GDM1 (cell line): ENCODE measurements at regions not wholly inside any gene's neighbourhood (a gene's known extent, or its start where the extent isn't known, plus 50 kb on each side); places are given as distances from the start of the nearest gene placed in this dataset.
A peak's percentile ranks its signal among the peaks of the same experiment; 100 is the strongest.

Experiments used
- DNase-seq: peaks from one replicate; lab custom pipeline; 2025; lab: John Stamatoyannopoulos, UW

DNA sequence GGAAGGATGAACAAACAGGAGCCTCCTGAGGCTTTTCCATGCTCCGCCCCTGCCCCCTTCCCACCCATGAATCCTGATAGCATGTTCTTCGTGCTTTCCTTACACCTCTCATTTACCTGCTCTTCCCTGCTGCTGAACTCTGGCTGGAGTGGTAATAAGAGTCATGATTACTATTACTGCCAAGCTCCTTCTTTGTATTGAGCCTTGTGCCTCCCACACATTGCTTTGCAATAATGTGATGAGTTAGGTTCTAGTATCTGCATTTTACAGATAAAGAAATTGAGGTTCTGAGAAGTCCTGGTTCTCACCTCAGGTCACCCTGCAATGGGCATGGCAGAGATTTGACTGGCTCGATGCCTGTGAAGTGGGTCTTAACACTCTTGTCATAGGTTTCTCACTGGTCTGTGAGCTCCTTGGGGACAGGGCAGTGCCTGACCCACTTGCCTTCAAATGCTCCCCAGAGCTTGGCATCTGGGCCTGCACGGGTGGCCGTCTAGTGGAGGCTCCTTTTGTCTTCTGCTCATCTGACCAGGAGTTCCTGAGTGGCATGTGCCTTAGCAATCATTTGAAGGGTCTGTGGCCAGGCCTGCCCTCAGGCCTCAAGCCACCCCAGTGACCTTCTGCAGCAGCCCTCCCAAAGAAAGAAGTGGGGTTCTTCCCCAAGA lies 309.2 kb upstream of the ZMIZ1 start:
- DNase-seq, result no peak

DNA sequence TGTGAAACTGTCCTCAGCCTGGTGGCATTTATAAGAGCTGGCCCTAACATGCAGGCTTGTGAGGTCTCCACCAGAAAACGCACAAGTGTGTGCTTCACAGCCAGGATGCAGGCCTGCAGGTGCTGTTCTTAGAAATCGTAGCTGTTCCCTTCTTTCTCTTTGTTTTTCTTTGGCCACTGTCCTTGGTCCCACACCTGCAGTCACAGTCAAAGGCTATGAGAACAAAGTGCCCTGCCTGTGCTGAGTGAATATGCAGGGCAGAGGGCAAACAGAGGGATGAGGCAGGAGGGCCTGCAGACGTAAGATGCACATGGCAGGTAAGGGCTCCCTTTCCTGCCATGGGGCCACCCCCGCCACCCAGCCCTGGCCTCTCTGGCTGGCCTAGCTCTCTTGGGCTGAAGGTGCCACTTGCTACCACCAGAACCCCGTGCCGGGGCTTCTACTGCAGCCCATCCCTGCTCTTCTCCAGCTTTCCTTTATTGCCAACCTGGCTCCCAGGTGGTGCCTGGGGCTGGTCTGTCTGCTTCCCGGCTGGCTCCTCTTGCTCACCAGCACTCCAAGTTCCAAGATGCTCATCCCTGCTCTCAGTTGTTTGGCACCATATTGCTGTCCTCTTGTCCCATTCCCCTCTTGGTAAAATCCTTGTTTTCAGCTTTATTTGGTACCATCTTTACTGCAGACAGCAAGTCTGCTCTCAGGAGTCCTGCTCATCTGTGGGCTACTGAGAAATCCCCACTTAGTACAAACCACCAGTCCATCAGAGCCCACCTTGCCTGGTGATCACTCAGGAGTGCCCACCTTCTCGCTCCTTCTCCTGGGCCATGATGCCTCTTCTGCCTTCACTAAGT lies 308.1 kb upstream of the ZMIZ1 start:
- no peak for DNase-seq

DNA sequence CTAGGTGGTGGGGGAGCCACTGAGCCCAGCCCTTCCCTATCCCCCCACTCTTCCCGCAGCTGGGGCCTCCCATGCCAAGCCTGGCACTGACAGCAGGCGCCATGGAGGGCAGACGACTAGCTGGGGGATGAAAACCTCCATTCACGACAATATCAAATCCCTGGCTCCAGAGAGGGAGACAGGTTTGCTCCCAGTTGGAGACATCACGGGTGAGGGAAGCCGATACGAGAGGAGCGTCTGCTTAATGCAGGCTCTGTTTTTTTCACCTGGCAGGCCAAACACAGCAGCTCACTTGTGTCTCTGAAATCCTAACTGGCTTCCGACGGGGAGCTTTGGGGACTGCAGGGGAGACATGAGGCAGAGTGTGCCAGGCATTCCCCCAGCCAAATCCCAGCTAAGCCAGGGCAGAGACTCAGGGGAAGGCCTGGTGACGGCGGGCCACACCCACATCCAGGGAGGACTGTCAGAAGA lies 307.4 kb upstream of the ZMIZ1 start:
- no peak for DNase-seq

DNA sequence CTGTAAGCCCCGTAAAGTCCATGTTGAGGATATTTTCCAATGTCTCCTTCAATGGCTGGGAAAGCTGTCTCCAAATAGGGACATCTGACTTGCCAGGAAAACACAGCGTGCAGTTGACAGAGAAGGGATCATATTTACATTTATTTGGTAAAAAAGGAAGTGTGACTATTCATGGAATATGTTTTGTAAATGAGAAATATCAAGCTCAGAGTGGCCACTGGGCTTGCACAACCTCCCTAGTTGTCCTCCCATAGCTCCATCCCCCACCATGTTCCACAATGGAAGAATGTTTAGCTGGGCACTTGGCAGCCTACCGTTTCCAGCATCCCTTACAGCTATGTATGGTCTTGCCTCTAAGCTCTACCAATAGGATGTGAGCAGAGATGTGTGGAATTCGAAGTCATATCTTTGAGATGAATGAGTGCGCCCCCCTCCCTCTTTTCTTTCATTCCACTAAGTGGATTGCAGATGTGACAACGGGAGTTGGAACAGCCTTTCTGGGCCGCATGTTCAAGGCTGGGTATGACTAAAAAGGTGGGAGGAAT lies 306.6 kb upstream of the ZMIZ1 start:
- DNase-seq, result no peak

DNA sequence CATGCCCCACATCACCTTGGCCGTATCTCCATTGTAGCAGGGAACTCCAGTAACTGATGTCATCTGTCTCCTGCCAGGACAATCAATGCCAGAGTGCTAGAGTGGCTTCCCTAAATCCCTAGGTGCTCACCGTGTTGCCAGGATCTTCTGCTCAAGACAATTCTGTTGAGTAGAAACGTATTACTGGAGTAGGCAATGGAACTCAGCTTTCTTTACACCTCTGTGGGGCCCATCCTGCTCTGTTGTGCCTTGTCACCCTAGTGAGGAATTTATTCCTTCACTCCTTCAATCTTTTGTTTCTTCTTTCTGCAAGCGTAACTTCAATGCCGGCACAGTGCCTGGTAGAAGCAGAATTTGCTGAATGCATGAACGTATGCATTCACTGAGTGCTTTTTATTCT lies 305.5 kb upstream of the ZMIZ1 start:
- no peak for DNase-seq

DNA sequence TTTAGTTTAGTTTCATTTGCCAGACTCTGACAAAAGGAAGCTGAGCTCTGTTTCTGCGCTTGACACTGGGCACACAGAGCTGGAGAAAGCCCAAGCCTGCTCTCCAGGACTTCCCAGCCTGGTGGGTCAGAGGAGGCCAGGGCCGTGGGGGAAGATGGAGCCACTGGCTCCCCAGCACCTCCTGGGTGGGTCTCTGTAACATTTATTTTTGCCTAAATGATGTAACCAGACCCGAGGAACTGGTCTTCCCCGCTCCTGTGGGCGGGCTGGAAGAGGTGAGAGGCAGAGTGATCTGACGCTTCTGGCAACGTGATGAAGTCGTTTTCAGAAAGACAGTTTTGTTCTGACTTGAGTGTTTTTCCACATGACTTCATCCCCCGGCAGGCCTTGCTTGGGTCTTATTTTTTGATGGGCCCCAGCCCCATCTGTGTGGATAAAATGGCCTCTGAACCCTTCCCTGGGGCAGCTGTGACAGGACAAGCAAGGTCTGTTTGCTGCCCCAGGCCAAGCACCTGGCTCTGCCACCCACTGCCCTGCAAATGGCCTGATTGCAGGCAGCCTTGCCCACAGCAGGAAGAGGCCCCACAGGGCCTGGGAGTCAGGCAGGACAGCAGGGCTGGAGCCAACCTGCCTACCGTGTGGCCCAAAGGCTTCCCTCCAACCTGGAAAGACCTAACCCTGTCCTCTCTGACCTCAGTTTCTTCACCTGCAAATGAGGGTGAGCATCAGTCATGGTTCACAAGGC lies 304.9 kb upstream of the ZMIZ1 start:
- no peak for DNase-seq

DNA sequence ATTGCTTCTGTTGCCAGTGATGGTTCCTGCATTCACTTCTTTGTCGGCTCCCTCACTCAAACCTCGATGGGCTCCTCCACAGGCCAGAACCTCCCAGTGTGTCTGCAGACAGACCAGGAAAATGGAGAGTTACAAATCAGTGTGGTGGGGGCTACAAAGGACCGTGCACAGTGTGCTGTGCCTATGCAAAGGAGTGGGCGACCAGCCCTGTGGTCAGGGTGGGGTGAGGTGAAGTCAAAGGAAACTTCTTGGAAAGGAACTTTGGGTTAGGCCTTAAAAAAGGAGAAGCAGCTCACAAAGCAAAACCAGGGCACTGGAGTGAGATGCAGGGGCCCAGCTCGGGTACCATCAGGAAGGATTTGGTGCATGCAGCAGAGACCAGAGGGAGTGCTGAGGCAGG lies 304.3 kb upstream of the ZMIZ1 start:
- DNase-seq, result peak; percentile 24

DNA sequence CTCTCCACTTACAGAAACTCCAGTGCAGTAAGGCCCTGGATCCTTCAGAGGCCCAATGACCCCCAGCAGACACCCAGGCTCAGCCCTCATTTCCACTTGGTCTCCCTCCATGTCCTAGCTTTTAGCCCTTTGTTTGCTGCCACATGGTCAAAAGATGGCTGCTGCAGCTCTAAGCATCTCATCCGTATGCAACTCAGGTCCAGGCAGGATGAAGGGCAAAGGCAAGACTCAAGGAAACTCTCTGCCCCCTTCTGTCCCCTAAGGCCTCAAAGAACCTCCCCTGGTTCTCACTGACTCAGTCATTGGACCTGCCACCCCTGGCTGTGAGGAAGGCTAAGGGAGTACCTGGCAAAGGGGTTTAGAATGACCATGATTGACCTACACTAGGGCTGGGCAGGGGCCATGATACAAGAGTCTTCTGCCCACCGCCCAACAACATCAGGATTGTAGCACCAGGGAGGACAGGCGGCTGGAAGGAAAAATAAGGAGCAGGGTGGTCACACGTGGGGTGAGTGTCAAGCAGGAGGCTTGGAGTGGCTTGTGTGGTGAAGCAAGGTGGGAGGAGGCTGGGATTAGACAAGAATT lies 303.8 kb upstream of the ZMIZ1 start:
- DNase-seq, result no peak

DNA sequence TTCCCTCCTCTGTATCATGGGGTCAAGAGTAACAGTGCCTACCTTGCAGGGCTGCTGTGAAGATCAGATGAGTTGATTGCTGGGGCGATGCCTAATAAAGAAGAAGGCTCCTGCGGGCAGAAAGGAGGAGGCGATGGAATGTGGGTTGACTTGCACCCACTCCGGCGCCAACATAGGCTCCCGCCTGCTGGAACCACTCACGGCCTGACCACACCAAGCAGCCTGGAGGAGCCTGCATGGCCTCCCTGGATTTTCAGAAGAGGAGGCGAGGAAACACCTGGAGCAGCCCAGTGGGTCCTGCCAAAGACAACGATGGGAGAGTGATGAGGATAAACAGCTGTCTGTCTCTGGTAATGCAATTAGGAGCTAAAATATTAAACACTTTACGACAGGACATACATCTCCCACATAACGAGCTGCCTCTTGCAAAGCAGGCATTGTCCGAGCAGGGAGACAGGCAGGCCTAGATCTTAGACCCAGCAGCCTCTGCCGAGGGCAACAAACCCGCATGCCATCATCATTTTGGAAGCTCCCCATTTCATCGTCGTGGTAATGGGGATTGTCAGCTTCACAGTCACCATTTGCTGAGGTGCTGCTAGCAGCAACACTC lies 302.9 kb upstream of the ZMIZ1 start:
- DNase-seq, result no peak

DNA sequence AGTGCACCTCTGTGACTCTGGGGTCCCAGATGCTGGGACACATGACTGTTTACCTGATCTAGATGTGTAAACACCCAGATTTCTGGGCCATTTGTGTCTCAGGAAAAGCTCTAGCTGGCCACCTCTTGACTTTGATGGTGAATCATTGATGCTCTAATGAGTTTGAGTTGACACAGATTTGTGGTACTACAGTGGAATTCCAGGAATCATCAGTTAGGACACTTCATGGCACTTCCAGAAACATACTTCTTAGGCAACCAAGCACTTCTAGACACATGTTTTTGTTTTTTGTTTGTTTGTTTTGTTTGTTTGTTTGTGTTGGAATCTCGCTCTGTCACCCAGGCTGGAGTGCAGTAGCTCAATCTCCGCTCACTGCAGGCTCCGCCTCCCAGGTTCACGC lies 302.2 kb upstream of the ZMIZ1 start:
- DNase-seq, result no peak

DNA sequence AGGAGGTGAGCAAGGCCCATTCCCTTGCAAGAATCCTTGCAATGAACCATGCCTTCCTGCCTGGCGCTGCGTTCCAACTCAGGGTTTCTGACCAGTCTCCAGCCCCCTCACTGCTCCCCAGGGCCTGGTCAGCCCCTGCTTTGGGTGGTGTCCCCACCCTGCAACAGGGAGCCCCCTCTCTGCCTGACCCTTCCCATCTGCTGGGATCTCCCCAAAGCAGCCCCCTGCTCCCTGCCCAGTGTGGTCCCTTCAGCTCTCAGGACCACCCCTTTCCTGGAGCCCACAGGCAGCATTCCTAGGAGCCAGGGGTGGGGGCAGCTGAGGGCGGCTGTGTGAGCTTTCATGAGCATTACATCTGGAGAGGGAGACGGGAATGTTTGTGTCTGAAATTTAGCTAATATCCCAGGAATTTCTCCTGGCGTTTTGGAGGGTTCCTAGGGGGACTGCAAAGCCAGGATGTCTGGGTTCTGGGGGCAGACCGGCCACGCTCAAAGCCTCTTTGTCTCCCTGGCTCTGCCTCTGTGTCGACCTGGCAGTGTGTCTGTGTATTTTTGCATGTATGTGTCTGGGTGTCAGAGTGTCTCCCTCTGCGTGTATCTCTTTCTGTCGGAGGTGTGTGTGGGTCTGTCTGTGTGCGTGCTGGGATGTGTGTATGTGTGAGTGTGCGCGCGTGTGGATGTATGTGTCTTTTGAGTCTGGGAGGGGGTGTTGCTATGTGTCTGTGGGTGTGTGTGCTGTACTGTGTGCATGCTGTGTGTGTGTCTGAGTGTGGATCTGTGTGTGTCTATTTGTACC lies 300.5 kb upstream of the ZMIZ1 start:
- DNase-seq, result no peak

DNA sequence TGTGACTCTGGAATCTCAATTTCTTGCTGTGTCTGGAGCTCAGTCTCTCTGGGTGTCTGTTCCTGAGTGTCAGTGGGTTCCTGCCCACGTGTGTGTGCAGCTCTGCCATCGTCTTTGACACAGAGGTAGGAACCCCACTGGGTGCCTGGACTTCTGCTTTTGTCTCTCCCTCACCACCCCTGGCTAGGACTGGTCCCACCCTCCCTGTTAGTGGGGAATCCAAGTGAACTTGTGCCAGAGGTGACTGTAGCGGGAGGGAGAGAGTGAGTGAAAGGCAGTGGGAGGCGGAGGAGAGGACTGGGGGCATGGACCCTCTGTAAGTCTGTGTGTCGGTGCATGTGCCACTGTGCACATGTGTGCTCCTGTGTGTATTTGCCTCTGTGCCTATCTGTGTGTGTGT lies 299.9 kb upstream of the ZMIZ1 start:
- DNase-seq, result peak; percentile 9

DNA sequence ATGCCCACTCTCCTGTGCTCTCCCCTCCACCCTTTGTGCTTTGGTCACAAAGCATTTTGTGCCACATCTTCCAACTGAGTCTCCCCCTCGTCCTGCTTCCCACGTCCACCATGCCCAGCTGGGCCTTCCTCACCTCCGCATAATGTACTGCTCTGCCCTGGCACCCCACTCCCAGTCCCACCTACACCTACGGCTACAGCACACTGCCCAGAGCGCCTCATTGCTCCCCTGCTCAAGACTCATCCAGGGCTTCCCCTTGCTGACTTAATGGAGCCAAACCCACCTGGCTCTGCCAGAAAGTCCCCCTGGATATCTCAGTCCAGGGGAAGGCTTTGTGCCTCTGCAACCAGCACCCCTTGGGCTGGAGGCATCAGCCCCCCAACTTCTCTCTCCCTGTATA lies 299.2 kb upstream of the ZMIZ1 start:
- DNase-seq, result no peak

DNA sequence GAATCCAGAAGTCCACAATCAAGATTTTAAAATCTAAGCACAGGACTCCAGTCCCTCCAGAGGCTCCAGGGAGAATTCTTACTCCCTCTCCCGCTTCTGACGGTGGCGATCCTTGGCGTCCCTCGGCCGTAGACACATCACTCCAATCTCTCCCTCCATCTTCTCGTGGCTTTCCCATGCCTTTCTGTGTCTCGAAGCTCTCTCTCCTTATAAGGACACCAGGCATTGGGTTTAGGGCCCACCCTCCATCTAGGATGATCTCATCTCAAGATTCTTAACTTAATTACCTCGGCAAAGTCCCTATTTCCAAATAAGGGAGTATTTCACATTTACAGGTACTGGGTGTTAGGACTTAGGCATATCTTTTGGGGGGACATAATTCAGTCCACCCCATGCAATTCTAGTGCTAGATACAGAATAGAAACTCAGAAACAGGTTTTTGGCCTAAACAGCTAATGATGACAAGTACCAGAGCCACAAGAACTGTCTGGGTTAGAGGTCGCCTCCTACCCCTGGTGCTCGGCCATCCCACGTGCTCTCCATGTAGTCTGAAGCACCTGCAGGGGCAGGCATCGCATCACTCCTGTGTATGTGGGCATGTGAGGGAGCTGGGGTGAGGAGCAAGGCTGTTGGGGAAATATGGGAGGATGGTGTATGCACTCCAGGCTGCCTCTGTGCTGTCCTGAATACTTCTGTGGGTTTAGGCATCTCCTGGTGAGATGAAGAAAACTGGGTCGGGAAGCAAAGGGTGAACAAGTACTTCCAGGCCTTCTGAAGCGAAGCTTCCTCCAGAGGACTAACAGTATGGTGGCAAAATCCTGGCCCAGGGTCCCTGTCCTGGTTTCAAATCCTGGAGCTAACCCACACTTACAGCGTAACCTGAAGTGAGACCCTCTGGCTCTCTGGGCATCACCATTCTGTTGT lies 298.3 kb upstream of the ZMIZ1 start:
- no peak for DNase-seq

DNA sequence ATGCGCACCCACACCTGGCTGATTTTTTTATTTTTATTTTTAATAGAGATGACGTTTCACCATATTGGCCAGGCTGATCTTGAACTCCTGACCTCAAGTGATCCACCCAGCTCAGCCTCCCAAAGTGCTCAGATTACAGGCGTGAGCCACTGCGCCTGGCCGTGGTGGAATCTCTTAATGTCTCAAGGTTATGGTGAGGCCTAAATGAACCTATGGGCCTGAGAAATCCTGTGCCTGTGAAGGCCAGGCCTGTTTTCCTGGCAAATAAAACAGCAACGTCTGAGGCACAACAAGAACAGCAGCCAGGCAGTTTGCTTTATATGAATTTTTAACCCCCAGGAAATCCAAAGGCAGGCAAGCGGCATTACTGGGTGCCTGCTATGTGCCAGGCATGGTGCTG lies 297.5 kb upstream of the ZMIZ1 start:
- DNase-seq, result no peak

DNA sequence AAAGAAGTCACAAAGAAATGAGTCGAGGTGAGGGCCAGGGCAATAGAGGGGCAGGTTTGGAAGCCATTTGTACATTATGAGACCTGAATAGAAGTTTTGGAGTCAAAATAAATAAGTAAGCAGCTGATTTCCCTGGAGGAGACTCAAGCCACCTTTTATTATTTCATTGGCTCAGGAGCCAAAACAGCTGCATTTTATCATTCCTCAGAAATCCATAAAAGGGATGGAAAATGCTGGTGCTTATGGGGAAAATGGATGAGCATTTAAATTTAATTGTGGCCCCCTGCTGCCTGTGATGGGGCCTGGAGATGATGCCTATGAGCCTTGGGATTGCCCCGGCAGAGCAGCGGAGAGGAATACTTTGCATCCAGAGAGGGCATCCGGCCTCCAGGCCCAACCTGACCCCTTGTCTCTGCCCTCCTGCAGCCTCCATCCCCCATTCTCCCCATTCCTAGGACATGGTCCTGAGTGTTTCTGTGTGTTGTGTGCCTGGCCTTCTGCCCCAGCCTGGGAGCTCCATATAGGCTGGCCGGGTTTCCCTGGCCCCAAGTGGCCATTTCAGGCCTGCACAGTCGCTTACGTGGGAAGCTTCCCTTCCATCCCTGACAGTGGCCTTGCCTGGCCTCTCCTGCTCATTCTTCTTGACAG lies 296.8 kb upstream of the ZMIZ1 start:
- DNase-seq, result no peak

DNA sequence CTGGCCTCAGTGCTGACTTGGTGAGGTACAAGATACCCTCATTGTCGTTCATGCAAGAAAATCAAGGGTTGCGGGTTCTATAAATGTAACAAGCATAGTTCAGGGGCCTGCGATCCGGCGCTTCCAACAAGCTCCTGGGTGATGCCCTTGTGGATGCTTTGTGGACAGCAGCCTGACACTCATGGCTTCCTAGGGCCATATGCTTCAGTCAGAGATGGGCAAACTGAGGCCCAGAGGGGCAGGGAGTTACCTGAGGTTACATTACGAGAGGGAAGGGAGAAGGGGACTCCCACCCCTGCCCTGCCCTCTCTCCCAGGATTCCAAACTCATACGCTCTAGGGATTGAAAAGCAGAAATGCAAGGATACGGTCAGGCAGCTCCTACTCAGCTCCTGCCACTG lies 296.3 kb upstream of the ZMIZ1 start:
- no peak for DNase-seq

DNA sequence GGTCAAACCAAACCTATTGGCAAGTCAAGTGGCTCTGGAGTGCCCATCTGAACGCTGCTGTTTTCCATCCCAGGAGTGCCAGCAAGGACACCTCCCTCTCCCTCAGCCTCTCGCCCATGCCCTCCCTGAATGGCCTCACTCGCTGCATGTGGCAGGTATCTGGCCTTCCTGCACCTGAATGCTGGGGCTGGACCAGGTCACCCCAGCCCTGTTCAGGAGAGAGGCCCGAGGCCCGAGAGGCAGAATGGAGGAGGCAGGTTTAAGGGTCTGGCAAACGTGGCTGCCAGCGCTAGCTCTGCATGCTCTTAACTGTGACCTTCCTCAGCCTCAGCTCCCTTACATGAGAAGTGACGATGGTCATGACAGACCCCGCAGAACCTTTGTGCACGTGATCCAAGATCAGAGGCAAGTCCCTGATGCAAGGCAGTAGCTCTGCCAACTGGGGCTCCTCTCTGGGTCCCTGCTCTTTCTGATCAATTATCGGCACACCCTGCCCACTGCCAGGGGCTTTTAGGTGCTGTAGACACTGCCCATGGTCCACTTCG lies 295.7 kb upstream of the ZMIZ1 start:
- no peak for DNase-seq

DNA sequence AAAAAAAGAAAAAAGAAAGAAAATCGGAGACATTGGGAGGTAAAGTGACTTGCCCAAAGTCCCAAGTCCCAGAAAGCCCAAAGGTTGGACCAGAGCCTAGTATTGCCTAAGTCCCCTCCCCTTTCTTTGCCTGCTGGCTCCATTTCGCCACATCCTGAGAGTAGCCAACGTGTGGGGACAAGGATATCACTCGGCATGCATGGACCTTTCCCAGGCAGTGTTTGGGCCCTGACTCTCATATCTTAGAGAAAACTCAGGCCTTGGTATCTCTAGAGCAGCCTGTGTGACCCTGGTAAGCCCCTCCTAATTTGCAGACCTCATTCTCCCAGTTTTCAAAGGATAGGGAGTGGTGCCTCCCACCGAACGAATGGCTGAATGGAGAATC lies 294.2 kb upstream of the ZMIZ1 start:
- no peak for DNase-seq
